ENCODE measurements at regions not wholly inside any gene's neighbourhood (a gene's known extent, or its start where the extent isn't known, plus 50 kb on each side); places are given as distances from the start of the nearest gene placed in this dataset.

DNA sequence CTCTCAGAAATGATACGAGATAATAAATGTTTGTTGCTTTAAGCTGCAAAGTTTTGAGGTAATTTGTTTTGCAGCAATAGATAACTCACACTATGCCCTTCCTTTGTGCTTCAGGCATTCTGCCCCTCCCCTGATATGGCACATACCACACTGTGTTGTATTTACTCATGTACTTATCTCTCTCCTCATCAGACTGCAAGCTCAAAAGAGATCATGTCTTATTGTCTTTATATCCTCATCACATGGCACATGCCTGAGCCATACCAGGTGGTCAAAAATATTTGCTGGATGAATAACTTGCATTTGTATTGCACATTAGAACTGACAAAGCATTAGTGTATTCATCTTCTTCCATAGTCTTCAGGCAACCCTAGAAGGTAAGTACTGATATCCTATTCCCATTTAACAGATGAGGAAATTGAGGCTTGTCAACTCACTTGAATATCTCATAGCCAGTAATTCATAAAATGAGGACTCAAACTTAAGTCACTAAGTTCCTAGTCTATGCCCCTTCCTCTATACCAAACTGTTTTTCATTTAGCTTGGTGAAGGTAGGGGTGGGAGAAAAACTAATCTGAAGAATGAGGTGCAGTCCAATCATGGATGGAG lies 83.9 kb upstream of the EED start:
- no peaks in the 10 kb centered on the region for H3K36me3 Mint-ChIP-seq (ENCODE audit: insufficient read depth)
- H3K4me3 Mint-ChIP-seq = no peak overlapping the region
- DNase-seq (no peak), ATAC-seq (no peak)
- peaks cover 6% of the 10 kb centered on the region for H3K4me1 Mint-ChIP-seq (ENCODE audit: low read depth)
- no peaks in the 10 kb centered on the region for H3K27me3 Mint-ChIP-seq (ENCODE audit: low read depth)
- H3K9me3 Mint-ChIP-seq = no peaks in the 10 kb centered on the region

DNA sequence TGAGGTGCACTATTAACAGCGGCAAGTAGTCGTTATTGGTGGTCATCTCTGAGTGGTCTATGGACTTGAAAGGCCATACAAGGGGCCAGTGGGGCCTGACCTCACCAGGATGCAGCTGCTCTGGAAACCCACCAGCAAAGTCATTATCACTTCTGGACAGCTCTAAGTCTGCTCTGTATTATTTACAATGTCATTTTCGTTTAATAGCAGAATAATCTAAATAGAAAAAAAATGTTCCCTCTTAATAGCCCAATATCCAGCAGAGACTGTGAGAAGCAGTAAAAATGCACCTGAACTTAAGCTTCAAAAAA lies 85.0 kb upstream of the EED start:
- Mint-ChIP-seq H3K4me3 (no peak overlapping the region), H3K4me1 (ENCODE audit: low read depth) (peaks cover 6% of the 10 kb centered on the region), H3K36me3 (ENCODE audit: insufficient read depth) (no peaks in the 10 kb centered on the region), H3K9me3 (no peaks in the 10 kb centered on the region), H3K27me3 (ENCODE audit: low read depth) (no peaks in the 10 kb centered on the region)
- ATAC-seq (no peak), DNase-seq (no peak)

DNA sequence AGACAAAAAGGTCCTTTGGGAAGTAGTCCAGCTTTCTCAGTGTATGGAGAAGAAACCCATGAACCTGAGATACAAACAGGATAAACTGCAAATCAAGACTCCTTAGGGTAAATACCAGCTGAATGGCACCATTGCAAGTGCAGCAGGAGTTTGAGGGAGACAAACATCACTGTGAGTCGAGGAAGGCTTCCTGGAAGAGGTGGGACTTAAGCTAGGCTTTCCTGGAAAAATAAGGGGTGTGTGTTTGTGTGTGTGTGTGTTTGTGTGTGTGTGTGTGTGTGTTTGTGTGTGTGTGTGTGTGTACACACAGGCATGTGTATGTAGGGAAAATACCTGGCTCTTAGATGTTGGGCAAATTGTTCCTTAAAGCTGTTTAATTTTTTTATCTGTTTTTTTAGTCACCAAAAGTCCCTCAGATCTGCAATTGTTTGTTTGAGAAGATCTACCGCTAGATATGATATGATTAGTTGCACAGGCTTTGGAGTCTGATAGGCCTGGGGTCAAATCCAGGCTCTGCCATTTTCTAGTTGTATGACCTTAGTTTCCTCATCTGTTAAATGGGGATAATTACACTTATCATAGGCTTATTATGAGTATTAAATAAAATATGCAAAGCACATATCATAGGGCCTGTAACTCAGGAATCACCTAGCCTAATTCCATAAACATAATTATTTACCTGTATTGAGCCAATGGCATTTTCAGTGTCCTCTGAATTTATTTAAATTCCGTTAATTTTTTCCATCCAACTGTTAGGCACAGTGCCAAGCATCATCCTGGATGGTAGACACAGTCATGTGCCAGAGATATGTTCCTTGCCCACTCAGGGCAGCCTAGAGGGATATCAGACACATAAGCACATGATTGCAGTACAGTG lies 85.6 kb upstream of the EED start:
- Mint-ChIP-seq H3K4me1 (ENCODE audit: low read depth) (peaks cover 6% of the 10 kb centered on the region), H3K4me3 (no peak overlapping the region), H3K9me3 (no peaks in the 10 kb centered on the region), H3K36me3 (ENCODE audit: insufficient read depth) (no peaks in the 10 kb centered on the region), H3K27me3 (ENCODE audit: low read depth) (no peaks in the 10 kb centered on the region)
- ATAC-seq (no peak), DNase-seq (no peak)

GRCh38 chr11:86157797-86158378 lies 86.7 kb upstream of the EED start:
- Mint-ChIP-seq H3K4me3 (no peak overlapping the region), H3K4me1 (ENCODE audit: low read depth) (peaks cover 6% of the 10 kb centered on the region), H3K36me3 (ENCODE audit: insufficient read depth) (no peaks in the 10 kb centered on the region), H3K27me3 (ENCODE audit: low read depth) (no peaks in the 10 kb centered on the region), H3K9me3 (no peaks in the 10 kb centered on the region)
- no peak for DNase-seq
- no peak for ATAC-seq

DNA sequence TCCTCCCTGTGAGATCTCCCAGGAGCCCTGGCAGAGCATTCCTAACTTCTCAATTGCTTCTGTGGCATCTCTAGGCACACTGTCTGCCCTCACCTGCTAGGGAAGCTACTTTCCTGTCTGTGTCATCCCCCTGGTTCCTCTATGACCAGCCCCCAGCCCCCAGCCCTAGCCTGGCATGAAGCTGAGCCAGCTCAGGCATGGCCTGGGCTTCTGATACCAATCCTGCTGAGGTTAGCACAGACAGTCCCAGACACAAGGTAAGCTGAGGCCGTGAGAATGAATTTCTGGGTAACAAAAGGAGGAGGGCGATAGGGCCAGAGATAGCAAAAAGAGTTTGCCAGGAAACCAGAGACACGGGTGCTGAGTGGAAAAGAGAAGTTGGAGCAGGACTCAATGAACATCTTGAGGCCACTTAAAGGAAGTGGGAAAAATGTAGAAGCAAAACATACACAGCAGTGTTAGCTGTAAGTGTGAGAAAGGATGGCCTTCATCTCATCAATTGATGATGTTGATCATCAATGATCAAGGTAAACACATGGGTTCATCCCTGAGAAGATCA lies 87.6 kb upstream of the PICALM start:
- no peaks in the 10 kb centered on the region for H3K27me3 Mint-ChIP-seq (ENCODE audit: low read depth)
- H3K9me3 Mint-ChIP-seq = no peaks in the 10 kb centered on the region
- no peaks in the 10 kb centered on the region for H3K36me3 Mint-ChIP-seq (ENCODE audit: insufficient read depth)
- H3K4me3 Mint-ChIP-seq = no peak overlapping the region
- DNase-seq (no peak), ATAC-seq (no peak)
- H3K4me1 Mint-ChIP-seq (ENCODE audit: low read depth) = peaks cover 12% of the 10 kb centered on the region

GRCh38 chr11:86155200-86155844 lies 86.4 kb upstream of the PICALM start:
- no peak for DNase-seq
- no peak for ATAC-seq
- H3K4me3 Mint-ChIP-seq = no peak overlapping the region
- no peaks in the 10 kb centered on the region for H3K27me3 Mint-ChIP-seq (ENCODE audit: low read depth)
- no peaks in the 10 kb centered on the region for H3K36me3 Mint-ChIP-seq (ENCODE audit: insufficient read depth)
- H3K4me1 Mint-ChIP-seq (ENCODE audit: low read depth) = peaks cover 17% of the 10 kb centered on the region
- no peaks in the 10 kb centered on the region for H3K9me3 Mint-ChIP-seq

DNA sequence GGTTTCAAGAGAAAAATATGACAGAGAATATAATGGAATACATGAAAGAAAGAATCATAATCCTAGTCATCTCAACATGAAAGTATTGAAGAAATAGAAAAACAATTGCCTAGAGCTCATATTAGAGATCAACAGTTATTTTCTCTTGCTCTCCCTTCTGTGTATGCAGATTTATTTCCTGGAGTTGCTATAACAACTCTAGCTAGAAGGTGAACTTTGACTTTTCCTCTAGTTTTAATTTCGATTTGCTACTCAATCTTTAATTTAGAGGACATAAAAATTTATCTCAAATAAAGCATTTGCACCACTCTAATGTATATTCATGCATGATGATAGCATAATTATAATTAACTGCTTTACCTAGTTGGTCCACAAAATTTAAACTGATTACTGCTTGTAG lies 84.6 kb upstream of the PICALM start:
- H3K36me3 Mint-ChIP-seq (ENCODE audit: insufficient read depth) = no peaks in the 10 kb centered on the region
- H3K4me3 Mint-ChIP-seq = no peak overlapping the region
- no peaks in the 10 kb centered on the region for H3K27me3 Mint-ChIP-seq (ENCODE audit: low read depth)
- H3K4me1 Mint-ChIP-seq (ENCODE audit: low read depth) = peaks cover 17% of the 10 kb centered on the region
- no peaks in the 10 kb centered on the region for H3K9me3 Mint-ChIP-seq
- no peak for ATAC-seq
- DNase-seq = no peak

DNA sequence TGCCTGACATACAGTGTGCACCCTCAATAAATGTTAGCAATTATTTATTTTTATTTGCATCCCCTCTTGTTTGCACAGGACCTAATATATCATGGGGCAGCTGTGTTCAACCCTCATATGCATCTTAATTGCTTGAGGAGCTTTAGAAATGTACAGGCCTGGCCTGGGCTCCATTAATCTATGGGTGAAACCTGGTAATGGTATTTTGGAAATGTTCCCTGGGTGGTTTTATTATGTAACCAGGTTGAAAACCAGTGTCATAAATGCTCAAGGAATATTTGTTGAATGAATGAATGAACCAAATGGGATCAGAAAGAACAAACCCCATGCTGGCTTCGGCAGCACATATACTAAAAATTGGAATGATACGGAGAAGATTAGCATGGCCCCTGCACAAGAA lies 84.0 kb upstream of the PICALM start:
- no peak for DNase-seq
- peaks cover 17% of the 10 kb centered on the region for H3K4me1 Mint-ChIP-seq (ENCODE audit: low read depth)
- H3K36me3 Mint-ChIP-seq (ENCODE audit: insufficient read depth) = no peaks in the 10 kb centered on the region
- no peak for ATAC-seq
- H3K27me3 Mint-ChIP-seq (ENCODE audit: low read depth) = no peaks in the 10 kb centered on the region
- H3K4me3 Mint-ChIP-seq = no peak overlapping the region
- H3K9me3 Mint-ChIP-seq = no peaks in the 10 kb centered on the region

- no peaks in the 10 kb centered on the region for H3K27me3 Mint-ChIP-seq (ENCODE audit: low read depth)
- DNase-seq (no peak), ATAC-seq (no peak)
- no peaks in the 10 kb centered on the region for H3K9me3 Mint-ChIP-seq
- peaks cover 17% of the 10 kb centered on the region for H3K4me1 Mint-ChIP-seq (ENCODE audit: low read depth)
- H3K36me3 Mint-ChIP-seq (ENCODE audit: insufficient read depth) = no peaks in the 10 kb centered on the region
- no peak overlapping the region for H3K4me3 Mint-ChIP-seq
Measured at GRCh38 chr11:86152006-86152862, 83.3 kb upstream of the PICALM start.

- ATAC-seq (peak in 1 of 2 donors; percentile 14), DNase-seq (no peak)
- Mint-ChIP-seq H3K4me1 (ENCODE audit: low read depth) (peaks cover 17% of the 10 kb centered on the region), H3K4me3 (no peak overlapping the region), H3K36me3 (ENCODE audit: insufficient read depth) (no peaks in the 10 kb centered on the region), H3K27me3 (ENCODE audit: low read depth) (no peaks in the 10 kb centered on the region), H3K9me3 (no peaks in the 10 kb centered on the region)
Measured at GRCh38 chr11:86151174-86152005, 82.5 kb upstream of the PICALM start.

DNA sequence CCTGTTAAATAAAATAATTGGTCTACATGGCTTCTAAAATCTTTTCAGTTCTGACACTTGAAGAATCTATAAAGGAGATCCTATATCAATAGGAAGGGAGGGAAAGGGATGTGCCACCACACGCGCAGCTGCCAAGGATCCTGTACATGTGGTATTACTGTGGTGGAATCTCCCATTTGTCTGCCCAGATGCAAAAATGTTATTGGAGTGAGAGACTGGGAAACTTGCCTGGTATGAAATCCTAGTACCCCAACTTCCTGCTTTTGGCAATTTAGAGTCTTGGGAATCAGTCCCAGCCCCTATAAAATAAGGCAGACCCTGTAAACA lies 81.9 kb upstream of the PICALM start:
- DNase-seq (no peak), ATAC-seq (no peak)
- Mint-ChIP-seq H3K9me3 (no peaks in the 10 kb centered on the region), H3K36me3 (ENCODE audit: insufficient read depth) (no peaks in the 10 kb centered on the region), H3K4me1 (ENCODE audit: low read depth) (peaks cover 17% of the 10 kb centered on the region), H3K27me3 (ENCODE audit: low read depth) (no peaks in the 10 kb centered on the region), H3K4me3 (no peak overlapping the region)

- Mint-ChIP-seq H3K4me3 (no peak overlapping the region), H3K4me1 (ENCODE audit: low read depth) (peaks cover 20% of the 10 kb centered on the region), H3K36me3 (ENCODE audit: insufficient read depth) (no peaks in the 10 kb centered on the region), H3K27me3 (ENCODE audit: low read depth) (no peaks in the 10 kb centered on the region), H3K9me3 (no peaks in the 10 kb centered on the region)
- ATAC-seq (no peak), DNase-seq (no peak)
Measured at GRCh38 chr11:86149792-86150191, 80.9 kb upstream of the PICALM start.

DNA sequence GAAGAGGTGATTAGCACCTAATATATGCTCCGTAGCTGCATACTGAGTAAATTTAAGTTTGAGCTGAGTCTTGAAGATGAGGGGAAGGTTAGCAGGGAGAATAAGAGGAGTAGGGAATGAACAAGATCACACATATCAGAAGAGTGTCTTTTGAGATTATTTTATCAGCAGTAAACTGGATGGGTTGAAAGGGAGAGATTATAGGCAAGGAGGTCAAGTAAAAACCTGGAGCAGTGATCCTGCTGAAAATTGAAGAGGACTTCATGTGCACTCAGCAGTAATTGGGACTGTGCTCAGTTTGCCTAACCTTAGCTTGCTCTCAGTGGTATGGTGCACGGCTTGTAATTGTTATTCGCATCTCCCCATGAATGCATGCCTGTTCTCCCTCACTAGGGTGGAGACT lies 79.5 kb upstream of the PICALM start:
- no peak for ATAC-seq
- Mint-ChIP-seq H3K27me3 (ENCODE audit: low read depth) (no peaks in the 10 kb centered on the region), H3K36me3 (ENCODE audit: insufficient read depth) (no peaks in the 10 kb centered on the region), H3K4me1 (ENCODE audit: low read depth) (peaks cover 31% of the 10 kb centered on the region), H3K4me3 (no peak overlapping the region), H3K9me3 (no peaks in the 10 kb centered on the region)
- no peak for DNase-seq
